Liver (tissue), 8 donors: ENCODE measurements at regions not wholly inside any gene's neighbourhood (a gene's known extent, or its start where the extent isn't known, plus 50 kb on each side); places are given as distances from the start of the nearest gene placed in this dataset.

Source experiments
- DNase-seq: peaks from one replicate; pipeline ENCODE4 v3.0.0-alpha.2; 2017; ENCODE audit warnings: low spot score
- H3K27ac ChIP-seq, 2 donors: one replicate each; pipeline ENCODE4 v1.7.0; 2013; ENCODE audit warnings: inconsistent platforms in 2 of 2, low read length in 2 of 2, control low read depth in 1 of 2, low read depth in 1 of 2, mild to moderate bottlenecking in 1 of 2
- H3K27me3 ChIP-seq, 4 donors: one replicate each; pipeline versions ENCODE4 v1.6.1 to v1.7.0; 2013; ENCODE audit warnings: low read length in 3 of 4, inconsistent platforms in 1 of 4, mild to moderate bottlenecking in 1 of 4, moderate library complexity in 1 of 4; ENCODE audit not compliant: control insufficient read depth in 4 of 4, insufficient read depth in 4 of 4
- H3K36me3 ChIP-seq, 4 donors: one replicate each; pipeline versions ENCODE4 v1.6.1 to v1.7.0; 2013; ENCODE audit warnings: low read length in 3 of 4, mild to moderate bottlenecking in 3 of 4, low read depth in 1 of 4, moderate library complexity in 1 of 4; ENCODE audit not compliant: control insufficient read depth in 4 of 4, insufficient read depth in 3 of 4
- H3K4me1 ChIP-seq, 4 donors: one replicate each; pipeline versions ENCODE4 v1.6.1 to v1.7.0; 2013; ENCODE audit warnings: low read length in 3 of 4, mild to moderate bottlenecking in 3 of 4, moderate library complexity in 1 of 4; ENCODE audit not compliant: control insufficient read depth in 4 of 4, insufficient read depth in 4 of 4
- H3K4me3 ChIP-seq, 3 donors: one replicate each; pipeline versions ENCODE4 v1.6.1 to v1.7.0; 2013; ENCODE audit warnings: low read length in 3 of 3, control low read depth in 1 of 3, low read depth in 1 of 3, mild to moderate bottlenecking in 1 of 3
- H3K9ac ChIP-seq, 2 donors: one replicate each; pipeline ENCODE4 v1.7.0; 2013; ENCODE audit warnings: low read length in 2 of 2, mild to moderate bottlenecking in 2 of 2, moderate library complexity in 2 of 2, control low read depth in 1 of 2, low read depth in 1 of 2
- H3K9me3 ChIP-seq, 4 donors: one replicate each; pipeline versions ENCODE4 v1.6.1 to v1.7.0; 2013; ENCODE audit warnings: low read length in 3 of 4; ENCODE audit not compliant: control insufficient read depth in 4 of 4
- ATF3 ChIP-seq: IDR thresholded peaks from 2 replicates; pipeline ENCODE4 v1.6.1; 2016; ENCODE audit warnings: antibody characterized with exemption
- CTCF ChIP-seq: fragments of 150-350 bp; IDR thresholded peaks from 2 replicates; pipeline ENCODE4 v1.5.1; 2017; ENCODE audit warnings: improper control_type of control experiment, low read depth, low read length; ENCODE audit not compliant: missing input control
- EGR1 ChIP-seq, 2 donors: IDR thresholded peaks; 2 replicates each; pipeline ENCODE4 v1.6.1; 2016 to 2018; ENCODE audit warnings: antibody characterized with exemption in 2 of 2, low read depth in 2 of 2
- FOXA1 ChIP-seq: IDR thresholded peaks from 2 replicates; pipeline ENCODE4 v1.6.1; 2016; ENCODE audit warnings: antibody characterized with exemption
- FOXA2 ChIP-seq: IDR thresholded peaks from 2 replicates; pipeline ENCODE4 v1.6.1; 2016; ENCODE audit warnings: antibody characterized with exemption
- GABPA ChIP-seq, 2 donors: IDR thresholded peaks in 1 of 2; conservative IDR thresholded peaks in 1 of 2; 2 replicates each; pipeline ENCODE4 v1.6.1; 2016; ENCODE audit warnings: antibody characterized with exemption in 2 of 2, mild to moderate bottlenecking in 1 of 2, moderate library complexity in 1 of 2
- HNF4A ChIP-seq, 2 donors: conservative IDR thresholded peaks; 2 replicates each; pipeline ENCODE4 v1.6.1; 2016; ENCODE audit warnings: antibody characterized with exemption in 2 of 2, mild to moderate bottlenecking in 2 of 2
- HNF4G ChIP-seq: IDR thresholded peaks from 2 replicates; pipeline ENCODE4 v1.6.1; 2016; ENCODE audit warnings: antibody characterized with exemption
- JUND ChIP-seq, 2 donors: IDR thresholded peaks; 2 replicates each; pipeline ENCODE4 v1.6.1; 2016; ENCODE audit warnings: antibody characterized with exemption in 2 of 2
- MAX ChIP-seq: IDR thresholded peaks from 2 replicates; pipeline ENCODE4 v1.6.1; 2016; ENCODE audit warnings: antibody characterized with exemption
- NR2F2 ChIP-seq: IDR thresholded peaks from 2 replicates; pipeline ENCODE4 v1.6.1; 2016; ENCODE audit warnings: antibody characterized with exemption
- RAD21 ChIP-seq, 2 donors: IDR thresholded peaks; 2 replicates each; pipeline ENCODE4 v1.6.1; 2016; ENCODE audit warnings: antibody characterized with exemption in 2 of 2, mild to moderate bottlenecking in 2 of 2
- REST ChIP-seq: IDR thresholded peaks from 2 replicates; pipeline ENCODE4 v1.6.1; 2016; ENCODE audit warnings: antibody characterized with exemption, mild to moderate bottlenecking
- RXRA ChIP-seq, 2 donors: IDR thresholded peaks; 2 replicates each; pipeline ENCODE4 v1.6.1; 2017 to 2018; ENCODE audit warnings: antibody characterized with exemption in 2 of 2, mild to moderate bottlenecking in 1 of 2
- SP1 ChIP-seq: IDR thresholded peaks from 2 replicates; pipeline ENCODE4 v1.6.1; 2018; ENCODE audit warnings: antibody characterized with exemption, mild to moderate bottlenecking
- TAF1 ChIP-seq: conservative IDR thresholded peaks from 2 replicates; pipeline ENCODE4 v1.6.1; 2016; ENCODE audit warnings: antibody characterized with exemption, mild to moderate bottlenecking
- YY1 ChIP-seq: IDR thresholded peaks from 2 replicates; pipeline ENCODE4 v1.6.1; 2016; ENCODE audit warnings: antibody characterized with exemption, mild to moderate bottlenecking
- ZBTB33 ChIP-seq: IDR thresholded peaks from 2 replicates; pipeline ENCODE4 v1.6.1; 2016; ENCODE audit warnings: antibody characterized with exemption
- WGBS: extraction: QIAGEN DNeasy Blood & Tissue Kit; methylation state at CpG from one replicate; pipeline ENCODE4 v1.1.7; 2013; 5-methylcytosine and 5-hydroxymethylcytosine counted together
- donor health status: healthy.
- donor health status: healthy.
- donor health status: healthy.
- donor health status: healthy.
- donor health status: healthy.

- Histone ChIP-seq H3K27ac (no peak overlapping the region), H3K27me3 (peaks cover 0 to 5% (median 0%) of the 10 kb centered on the region in 4 donors), H3K36me3 (no peaks in the 10 kb centered on the region), H3K4me1 (no peaks in the 10 kb centered on the region), H3K9ac (no peak overlapping the region), H3K9me3 (peaks cover 3 to 11% (median 6%) of the 10 kb centered on the region in 4 donors), H3K4me3 (no peak overlapping the region)
- WGBS, result 87% methylated on average over 8 of the region's 8 CpGs
- DNase-seq, result no peak
- TF ChIP-seq ZBTB33 (no peak), CTCF (no peak), EGR1 (IDR thresholded peaks at IDR 0.05; ENCODE audit: low read depth in 2 of 2) (no peak), ATF3 (no peak), HNF4A (conservative IDR thresholded peaks at IDR 0.05) (no peak), REST (no peak), SP1 (no peak), FOXA1 (no peak), TAF1 (no peak), RAD21 (IDR thresholded peaks at IDR 0.05) (no peak), YY1 (no peak), MAX (no peak), GABPA (IDR thresholded peaks at IDR 0.05 in 1 of 2, conservative IDR thresholded peaks at IDR 0.05 in 1 of 2) (no peak), NR2F2 (no peak), RXRA (IDR thresholded peaks at IDR 0.05) (no peak), FOXA2 (no peak), HNF4G (no peak), JUND (IDR thresholded peaks at IDR 0.05) (no peak)
Observed at GRCh38 chr20:51238675-51239305, 215.9 kb upstream of the KCNG1 start.
